GM18858 (cell line): ENCODE measurements at regions not wholly inside any gene's neighbourhood (a gene's known extent, or its start where the extent isn't known, plus 50 kb on each side); places are given as distances from the start of the nearest gene placed in this dataset.

Source experiments
- ATAC-seq: cut with Tn5 transposase; IDR thresholded peaks from one replicate; pipeline ENCODE4 v1.9.1; 2021; ENCODE audit not compliant: unreplicated experiment

DNA sequence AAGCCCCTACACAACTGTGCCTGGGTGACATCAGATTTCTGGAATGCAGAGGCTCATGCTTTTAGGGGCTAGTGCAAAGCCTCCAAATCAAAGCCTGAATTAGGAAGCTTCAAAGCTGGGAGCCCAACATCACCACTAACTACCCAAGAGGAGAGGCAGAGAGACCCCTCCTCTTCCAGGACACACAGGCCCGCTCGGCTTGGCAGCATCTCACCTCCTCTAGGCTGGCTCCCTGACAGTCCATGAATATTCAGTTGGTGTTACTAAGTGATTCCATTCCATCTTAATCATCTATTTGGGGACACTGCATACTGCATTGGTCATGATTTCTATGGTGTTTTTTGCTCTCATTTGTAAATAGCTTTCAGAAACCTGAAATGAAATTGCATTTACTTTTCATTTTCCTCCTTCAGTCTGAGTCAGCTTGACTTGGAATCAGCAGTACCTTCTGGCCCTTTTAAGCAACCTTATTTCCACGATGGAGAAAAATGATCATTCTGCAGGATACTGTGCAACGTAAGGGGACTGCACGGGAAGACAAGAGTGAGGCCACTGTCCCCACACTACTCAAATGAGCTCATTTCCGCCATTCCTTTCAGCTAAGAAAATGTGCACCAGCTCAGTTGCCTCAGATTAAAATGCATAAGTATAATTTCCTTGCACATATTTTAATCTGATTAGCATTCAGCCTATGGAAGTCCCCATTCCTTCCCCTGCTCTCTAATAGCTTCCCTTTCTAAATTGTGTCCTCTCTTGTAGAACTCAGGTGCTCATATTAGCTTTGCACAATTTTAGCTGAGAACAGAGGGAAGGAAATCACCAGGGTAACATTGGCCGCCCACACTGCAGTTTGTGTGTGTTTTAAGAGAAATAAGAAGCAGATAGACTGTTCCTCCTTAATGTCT lies 219.9 kb downstream of the RFC3 start:
- peak; percentile 49 for ATAC-seq

DNA sequence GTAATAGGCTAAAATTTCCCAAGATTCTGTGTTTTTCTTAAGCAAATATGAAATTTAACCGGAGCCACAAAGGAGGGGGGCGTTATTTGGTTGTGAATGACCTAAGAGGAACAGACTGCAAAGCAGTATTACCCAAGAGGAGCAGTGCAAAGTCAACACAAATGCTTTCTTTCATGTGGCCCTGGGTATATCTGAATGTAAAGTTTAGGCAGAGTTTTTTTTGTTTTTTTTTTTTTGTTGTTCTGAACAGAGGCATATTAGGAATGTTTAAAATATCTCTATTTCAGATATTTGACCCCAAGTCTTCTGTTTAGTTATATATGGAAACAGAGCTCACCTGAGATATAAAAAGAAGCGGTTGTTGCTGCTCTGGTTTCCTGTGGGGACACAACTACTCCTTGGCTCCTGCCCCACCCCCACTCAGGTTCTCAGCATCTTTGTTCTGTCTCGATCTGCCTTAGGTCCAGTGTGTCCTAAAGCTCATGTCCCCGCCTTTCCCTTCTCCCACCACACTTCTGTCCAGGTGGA lies 220.7 kb downstream of the RFC3 start:
- ATAC-seq, result peak; percentile 38

- ATAC-seq, result no peak
These were observed 221.7 kb downstream of the RFC3 start for GRCh38 chr13:34039678-34040077.

DNA sequence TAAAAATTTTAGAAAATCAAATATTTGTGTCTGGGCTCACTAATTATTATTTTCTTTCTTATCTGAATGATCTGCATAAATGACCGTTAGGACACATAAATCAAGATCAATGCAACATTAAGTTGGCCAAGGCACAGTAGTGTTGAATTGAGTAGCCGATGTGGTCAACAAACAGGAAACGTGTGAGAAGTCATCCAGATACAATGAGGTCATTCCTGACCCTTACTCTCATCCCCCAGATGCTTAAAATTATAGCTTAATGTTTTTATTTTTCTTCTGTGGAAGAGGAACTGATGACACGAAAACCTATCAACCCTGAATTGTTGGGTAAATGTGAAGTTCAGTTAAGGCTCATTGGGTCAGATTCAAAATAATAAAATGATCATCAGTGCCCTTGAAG lies 222.9 kb downstream of the RFC3 start:
- no peak for ATAC-seq

DNA sequence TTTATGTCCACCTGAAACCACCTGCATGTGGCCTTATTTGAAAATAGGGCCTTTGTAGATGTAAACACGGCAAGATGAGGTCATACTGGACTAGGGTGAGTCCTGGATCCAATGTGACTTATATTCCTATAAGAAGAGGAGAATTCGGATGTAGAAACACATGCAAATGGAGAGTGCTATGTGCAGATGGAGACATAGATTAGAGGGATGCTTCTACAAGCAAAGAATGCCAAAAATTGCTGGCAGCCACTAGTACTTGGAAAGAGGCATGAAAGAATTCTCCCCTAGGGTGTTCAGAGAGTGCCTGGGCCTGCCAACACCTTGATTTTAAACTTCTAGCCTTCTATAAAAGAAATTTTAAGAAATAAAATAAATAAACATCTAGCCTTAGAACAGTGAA lies 226.1 kb downstream of the RFC3 start:
- no peak for ATAC-seq

DNA sequence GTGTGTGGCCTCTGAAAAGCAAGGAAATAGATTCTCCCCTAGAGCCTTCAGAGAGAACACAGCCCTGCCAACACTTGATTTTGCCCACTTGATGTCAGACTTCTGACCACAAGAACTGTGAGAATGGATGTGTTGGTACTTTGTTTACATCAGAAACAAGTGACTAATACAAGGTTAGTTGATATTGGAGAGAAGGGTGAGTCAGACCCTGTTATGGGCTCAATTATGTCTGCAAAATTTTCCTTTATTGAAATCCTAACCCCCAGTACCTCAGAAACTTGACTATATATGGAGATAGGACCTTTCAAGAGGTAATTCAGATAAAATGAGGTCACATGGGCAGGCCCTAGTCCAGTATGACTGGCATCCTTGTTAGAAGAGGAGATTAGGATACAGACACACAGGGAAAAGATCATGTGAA lies 226.7 kb downstream of the RFC3 start:
- no peak for ATAC-seq

DNA sequence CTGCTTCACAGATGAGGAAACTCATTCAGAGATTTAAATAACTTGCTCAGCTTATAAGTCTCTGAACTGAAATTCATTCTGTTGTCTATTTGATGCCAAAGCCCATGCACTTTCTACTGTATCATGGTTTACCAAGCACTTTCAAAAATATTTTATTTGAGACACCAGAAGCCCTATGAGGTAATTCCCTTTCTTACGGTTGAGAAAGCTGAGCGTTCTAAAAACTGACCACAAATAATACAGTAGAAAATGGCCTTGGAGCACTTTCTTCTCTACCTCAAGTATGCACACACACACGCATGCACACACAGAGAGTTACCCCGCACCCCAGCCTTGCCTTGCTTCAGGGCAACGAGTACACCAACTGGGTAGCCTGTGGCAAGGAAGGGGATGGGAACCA lies 228.5 kb downstream of the RFC3 start:
- no peak for ATAC-seq

DNA sequence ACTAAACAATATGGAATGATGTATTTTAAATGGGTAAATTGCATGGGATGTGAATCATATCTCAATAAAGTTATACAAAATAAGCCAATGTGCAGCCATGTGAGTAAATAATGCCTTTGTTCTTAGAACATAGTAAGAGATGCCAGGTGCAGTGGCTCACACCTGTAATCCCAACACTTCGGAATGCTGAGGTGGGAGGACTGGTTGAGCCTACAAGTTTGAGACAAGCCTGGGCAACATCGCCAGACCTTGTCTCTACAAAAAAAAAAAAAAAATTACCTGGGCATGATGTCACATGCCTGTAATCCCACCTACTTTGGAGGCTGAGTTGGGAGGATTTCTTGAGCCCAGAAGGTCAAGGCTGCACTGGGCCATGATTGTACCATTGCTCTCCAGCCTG lies 230.7 kb downstream of the RFC3 start:
- no peak for ATAC-seq

DNA sequence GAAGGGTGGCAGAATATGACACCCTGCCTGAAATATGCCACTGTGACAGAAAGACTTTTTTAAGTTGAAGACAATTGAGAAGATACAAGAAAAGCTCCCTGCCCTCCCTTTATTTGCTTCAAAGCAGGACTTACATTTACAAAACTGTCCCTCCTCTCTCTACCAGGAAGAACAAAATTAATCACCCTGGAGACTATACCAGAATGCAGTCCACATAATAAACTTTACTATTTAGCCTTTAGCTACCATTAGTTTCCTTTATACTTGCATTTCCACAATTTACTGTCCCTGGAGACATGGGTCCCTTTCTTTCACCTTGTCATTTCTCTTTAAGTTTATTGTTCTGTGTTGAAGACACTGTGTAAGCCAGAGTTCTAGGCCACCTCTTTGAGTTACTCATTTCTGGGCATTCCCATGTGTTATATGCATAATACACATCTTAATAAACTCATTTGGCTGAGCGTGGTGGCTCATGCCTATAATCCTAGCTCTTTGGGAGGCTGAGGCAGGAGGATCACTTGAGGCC lies 238.8 kb downstream of the RFC3 start:
- ATAC-seq, result no peak

DNA sequence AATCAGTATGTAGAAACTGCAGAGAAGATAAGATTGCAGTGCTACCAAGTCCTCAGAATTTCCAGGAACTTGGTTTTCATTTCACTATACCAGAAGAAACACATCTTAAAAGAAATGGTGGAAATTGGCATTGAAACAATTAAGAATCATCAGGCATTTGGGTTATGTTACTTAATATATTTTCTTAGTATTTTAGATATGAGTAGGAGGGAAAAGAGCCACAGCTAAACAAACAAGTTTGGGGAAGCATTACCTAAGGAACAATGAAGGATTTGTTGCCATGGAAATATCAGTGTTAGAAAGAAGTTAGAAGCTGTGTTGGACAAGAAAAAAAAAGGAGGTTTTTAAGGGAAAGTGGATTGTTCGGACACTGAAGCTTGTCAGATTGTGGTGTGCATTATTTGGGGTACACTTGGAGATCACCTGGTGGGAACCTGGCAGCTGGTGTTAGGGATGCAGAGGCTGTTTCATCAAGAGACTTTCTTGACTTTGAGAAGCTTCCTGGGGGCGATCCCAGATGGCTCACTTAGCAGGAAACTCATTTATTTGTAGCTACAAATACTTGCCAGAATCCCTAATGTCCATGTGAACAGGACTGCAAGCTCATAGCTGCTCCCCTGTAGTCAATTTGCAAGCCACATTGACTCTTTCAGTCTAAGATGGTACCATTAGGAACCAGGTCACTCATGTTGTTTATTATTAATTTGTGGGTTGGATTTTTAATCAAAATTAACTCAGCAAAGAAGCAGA lies 246.7 kb downstream of the RFC3 start:
- ATAC-seq, result no peak

DNA sequence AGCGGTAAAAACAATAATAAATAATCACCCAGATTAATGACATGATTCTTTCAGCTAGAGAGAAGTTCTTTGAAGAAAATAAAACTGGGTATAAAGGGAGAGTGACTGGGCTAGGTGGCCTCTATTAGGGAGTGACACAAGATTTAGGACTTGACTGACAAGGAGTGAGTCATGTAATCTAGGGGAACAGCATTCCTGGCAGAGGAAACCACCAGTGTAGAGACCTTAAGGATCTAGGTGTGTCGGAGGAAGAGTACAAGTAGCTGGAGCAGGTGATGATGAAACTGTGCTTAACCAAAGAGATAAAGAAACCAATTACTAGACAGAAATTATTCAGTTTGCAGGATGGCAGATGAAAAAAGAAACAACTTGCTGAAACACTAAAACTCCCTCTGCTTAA lies 248.0 kb downstream of the RFC3 start:
- no peak for ATAC-seq

GRCh38 chr13:34066344-34066743 lies 248.4 kb downstream of the RFC3 start:
- ATAC-seq, result no peak

DNA sequence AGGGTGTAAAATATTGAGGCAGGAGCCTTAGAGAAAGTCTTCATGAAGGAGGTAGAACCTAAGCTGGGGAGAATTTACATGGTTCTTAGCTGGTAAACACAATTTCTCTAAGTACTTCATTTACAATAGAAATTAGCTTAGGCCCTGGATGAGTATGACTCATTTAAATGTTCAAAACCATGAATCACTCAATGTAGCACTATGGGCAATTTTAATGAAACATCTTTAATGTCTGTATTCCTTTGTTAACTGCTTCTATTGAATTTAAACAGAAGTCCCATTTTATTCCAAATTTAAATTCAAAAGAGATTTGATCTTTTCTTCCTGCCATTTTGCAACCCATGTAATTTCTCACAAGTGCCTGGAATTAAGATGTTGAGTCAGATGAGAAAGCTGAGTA lies 252.1 kb downstream of the RFC3 start:
- no peak for ATAC-seq

- no peak for ATAC-seq
These were observed 252.8 kb downstream of the RFC3 start for GRCh38 chr13:34070544-34071303.

GRCh38 chr13:34076319-34076718 lies 258.4 kb downstream of the RFC3 start:
- no peak for ATAC-seq

DNA sequence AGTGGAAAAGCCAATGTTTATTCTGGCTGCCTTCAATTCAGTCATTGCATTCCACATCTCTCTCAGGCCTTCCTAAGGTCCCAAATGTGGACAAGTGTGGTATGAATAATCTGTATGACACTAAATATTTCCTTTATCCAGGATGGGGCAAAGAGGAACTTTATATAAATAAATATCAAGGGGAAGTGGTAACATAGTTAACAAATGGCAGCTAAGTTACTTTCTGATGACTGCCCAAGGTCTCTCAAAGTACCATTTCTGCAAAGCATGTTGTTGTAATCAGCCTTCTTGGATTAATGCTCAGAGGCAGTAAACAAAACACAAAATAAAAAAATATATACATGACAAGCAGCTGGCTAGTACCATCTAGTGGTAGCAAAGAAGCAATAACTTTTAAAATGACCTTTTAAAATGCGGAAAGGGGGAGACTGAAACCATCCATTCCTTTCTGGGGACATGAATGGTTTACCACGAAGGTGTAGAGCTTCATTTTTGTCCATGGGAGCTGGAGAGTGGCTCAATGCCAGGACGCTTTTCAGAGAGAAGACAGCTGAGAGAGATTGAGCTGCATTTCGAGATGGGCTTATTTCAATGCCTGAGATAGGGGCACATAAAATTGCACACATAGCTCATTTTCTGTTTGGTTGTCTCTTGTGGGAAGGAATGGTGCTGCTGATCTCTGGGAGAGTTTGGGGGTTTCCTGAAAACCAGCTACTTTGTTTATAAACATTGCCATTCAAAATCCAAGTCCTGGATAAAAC lies 259.2 kb downstream of the RFC3 start:
- peak; percentile 63 for ATAC-seq

- no peak for ATAC-seq
These were observed 260.5 kb downstream of the RFC3 start for GRCh38 chr13:34078334-34078999.

DNA sequence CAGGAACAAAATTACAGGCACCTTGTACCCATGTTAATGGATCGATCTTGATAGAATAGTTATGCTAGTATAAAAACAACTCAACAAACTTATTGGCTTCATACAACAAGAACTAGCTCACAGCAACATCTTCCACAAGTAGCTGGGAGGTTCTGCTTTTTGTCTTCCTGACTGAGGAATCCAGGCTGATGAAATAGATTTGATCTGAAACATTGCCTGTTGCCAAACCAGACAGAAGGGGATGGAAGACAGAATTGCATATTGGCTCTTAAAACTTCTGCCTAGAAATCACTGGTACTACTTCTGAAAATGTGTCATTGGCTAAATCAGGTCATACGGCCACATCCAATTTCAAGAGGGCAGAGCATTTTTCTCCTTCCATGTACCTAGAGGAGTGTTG lies 267.3 kb downstream of the RFC3 start:
- ATAC-seq, result no peak

GRCh38 chr13:34086281-34086680 lies 268.3 kb downstream of the RFC3 start:
- peak; percentile 79 for ATAC-seq

DNA sequence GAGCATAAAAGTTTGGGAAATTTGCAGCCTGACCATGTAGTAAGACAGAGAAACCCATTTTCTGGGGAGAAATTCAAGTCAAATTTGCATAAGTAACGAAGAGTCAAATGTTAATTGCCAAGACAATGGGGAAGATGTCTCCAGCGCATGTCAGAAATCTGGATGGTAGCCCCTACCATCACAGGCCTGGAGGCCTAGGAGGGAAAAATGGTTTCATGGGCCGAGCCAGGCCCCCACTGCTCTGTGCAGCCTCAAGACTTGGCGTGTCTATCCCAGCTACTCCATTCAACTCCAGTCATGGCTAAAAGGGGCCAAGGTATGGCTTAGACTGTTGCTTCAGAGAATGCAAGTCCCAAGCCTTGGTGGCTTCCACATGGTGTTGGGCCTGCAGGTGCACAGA lies 269.8 kb downstream of the RFC3 start:
- ATAC-seq, result no peak
